GM21390 (cell line): ENCODE measurements at regions not wholly inside any gene's neighbourhood (a gene's known extent, or its start where the extent isn't known, plus 50 kb on each side); places are given as distances from the start of the nearest gene placed in this dataset.
"Not testable (repeated sequence)": the region's sequence is repeated elsewhere in the genome, so short reads cannot be mapped to it uniquely, and the experiment has no call there.

Experiments
- ATAC-seq: cut with Tn5 transposase; IDR thresholded peaks from one replicate; pipeline ENCODE4 v1.9.1; 2021; ENCODE audit not compliant: unreplicated experiment

DNA sequence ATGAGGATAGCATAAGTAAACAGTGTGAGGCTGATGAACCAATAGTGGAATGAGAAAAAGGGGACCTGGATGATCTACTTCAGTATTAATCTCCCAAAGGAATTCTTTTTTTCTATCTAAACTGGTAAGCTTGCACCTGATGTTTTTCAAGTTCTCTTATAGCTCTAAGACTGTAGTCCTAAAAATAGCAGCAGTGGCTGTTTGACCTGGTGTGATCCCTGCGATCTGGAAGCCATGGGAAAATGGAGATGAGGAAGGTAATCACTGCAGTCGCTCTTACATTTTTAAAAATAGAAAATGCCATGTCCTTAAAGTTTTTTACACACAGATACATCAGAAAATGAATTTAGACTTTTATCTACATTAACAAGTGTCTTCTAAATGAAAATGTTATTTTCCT is 926.4 kb upstream of the SLC35B3 start:
- ATAC-seq = no peak

DNA sequence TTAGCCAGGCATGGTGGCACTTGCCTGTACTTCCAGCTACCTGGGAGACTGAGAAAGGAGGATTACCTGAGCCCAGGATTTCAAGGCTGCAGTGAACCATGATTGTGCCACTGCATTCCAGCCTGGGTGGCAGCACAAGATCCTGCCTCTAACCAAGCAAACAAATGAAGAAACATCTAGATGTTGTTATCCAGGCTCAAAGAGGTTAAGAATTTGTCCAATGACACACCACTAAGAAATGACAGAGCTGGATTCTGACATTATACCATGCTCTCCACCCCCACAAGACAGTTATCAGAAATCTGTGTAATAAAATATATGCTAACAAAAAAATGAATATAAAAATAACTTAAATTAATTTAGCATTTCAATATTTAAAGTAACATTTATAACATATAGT is 925.5 kb upstream of the SLC35B3 start:
- no peak for ATAC-seq

DNA sequence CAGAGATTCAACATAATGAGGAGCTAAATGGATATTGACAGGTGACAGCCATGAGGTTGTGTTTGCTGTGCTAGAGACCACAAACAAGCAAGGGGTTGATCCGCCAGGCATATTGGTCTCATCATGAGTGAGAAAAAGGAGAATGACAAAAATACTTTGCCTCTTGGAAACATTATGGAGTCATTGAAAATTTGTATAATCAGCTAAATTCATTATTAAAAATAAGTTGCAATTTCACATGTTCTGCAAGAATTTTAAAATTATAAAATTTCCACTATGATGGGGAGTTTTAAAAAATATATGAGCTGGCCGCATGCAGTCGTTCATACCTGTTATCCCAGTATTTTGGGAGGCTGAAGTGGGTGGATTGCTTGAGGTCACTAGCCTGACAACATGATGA is 912.3 kb upstream of the SLC35B3 start:
- no peak for ATAC-seq

DNA sequence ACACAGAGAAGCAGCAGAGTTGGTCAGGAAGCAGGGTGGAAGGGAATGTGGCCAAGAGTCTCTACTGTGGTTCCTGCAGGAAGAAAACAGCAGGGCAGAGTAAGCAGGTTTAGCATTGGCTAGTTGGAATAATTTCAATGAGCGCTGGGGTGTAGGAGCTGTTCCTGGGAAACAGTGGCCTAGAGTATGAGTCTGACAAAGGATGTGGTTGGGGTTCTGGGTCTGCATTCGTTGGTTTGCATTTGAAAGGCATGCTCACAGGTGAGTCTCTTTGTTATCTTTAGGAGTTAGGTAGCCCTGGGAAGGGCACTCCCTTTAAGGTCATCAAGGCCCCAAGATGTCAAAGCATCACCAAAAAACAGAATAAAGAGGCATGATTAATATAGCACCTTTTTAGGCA is 911.6 kb upstream of the SLC35B3 start:
- ATAC-seq = no peak

DNA sequence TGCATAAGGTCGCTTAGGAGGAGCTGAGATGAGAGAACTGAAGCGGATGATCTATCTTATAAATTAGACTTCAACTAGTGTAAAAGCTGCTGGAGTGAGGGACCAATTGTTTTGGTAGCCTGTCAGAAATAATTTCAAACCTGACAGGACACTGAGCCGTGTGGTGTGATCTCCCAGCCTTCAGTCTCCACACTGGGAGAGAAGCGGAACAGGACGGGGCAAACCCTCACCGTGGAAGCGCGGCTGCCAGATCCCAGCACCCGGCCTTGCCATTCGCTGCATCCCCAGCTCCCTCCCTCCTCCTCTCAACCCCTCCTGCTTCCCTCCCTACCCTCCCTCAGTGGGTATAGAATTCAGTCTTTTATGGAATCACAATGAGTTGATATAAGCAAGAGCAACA is 900.1 kb upstream of the SLC35B3 start:
- no peak for ATAC-seq

DNA sequence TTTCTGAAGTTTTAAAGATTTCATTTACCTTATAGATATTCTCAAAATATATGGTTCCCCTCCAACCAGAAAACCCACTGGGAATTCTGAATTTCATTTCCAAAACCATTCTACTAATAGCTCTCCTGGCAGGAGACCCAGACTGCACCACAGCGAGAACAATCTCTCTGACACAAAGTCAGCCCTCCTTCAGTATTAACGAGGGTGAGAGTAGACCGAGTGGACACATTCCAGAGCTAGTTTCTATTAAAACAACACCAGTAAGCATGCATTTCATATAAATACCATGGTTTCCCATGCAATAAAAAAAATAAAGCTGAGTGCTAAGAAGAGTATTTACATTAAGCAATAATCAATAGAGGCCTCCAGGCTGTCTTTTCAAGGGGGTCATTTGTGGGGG is 899.6 kb upstream of the SLC35B3 start:
- no peak for ATAC-seq

DNA sequence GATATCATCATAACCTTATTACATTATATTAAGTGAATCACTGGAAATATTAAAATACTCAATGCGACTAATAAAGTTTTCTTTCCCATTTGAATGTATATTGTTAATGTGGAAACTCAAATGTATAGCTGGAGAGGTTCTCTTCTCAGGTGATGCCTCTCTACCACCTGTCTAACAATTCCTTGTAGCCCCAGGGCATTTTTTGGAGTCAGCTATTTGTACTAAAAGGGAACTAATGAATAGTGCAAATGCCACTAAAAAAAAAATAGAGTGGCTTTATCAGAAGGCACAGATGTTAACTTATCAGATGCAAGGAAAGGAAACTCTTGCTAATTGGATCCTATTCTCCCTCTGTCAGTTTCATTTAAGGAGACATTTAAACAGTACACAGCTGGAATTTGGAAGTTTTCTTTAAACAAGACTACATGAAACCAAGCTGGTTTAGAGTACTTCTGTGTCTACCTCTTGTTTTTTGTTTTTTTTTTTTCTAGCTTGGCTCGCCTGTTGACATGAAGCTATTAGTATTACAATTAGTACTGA is 897.0 kb upstream of the SLC35B3 start:
- ATAC-seq = no peak

DNA sequence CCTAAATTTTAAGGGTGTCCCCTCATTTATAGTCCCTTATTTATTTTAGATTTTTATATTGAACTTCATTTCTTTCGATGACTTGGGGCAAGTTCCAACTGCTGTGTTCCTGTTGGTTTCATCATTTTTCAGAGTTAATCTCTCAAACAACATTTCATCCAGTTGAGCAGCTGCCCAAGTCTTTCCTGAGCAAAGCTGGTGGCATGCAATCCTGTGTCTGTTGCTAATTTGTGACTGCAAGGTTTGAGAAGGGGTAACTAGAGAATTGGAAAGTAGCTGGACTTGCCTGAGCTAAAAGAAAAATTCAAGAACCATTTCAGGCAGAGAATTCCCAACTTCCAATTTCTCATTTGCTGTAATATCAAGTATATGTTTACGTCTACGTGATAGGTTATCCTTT is 881.5 kb upstream of the SLC35B3 start:
- ATAC-seq = no peak

DNA sequence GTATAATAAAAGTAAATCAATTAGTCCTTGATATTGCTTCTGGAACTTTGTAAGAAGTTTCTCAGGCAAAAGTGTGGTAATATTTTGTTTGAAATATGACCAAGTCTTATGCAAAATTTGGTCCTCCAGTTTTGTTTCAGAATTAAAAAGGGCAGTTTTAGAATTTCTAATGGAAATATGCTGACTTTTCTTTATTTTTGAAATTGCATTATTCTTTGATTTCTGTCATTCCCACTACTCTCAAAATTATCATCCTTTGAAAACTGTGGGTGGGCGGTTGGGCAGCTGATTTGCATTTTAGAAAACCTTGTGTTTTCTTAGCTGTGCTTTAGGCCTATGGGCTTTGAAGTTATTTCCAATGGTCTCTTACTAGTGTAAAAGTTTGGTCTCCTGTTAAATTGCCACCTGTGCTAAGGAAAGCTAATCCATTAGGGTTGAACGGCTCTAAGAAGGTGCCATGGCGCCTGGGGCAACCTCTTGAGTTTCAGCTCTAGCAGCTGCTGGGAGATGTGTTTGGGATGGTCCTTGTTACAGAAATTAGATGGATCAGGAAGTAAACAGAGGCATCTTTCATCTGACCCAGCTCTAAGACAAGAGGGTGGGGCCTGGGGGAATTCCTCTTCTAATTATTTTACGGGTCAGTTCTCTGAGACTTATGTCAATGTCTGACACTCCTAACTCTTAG is 880.8 kb upstream of the SLC35B3 start:
- no peak for ATAC-seq

DNA sequence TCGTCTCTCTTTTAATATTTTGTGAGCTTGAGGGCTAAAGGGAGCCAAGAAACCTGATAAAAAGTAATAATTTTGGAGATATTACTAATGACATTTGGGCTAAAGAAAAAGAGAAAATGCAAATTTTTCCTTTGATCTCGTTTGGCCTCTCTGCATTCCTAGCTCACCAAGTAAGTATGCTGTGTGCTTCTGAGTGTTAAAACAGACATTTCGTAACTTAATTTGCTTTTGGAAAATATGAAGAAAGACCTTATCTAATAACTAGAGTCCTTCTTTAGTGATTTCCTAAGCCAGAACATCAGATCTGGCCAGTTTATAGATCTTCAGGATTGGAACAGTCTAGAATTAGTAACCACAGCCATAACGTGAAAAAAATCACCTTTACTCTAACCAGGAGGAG is 872.9 kb upstream of the SLC35B3 start:
- ATAC-seq = no peak

DNA sequence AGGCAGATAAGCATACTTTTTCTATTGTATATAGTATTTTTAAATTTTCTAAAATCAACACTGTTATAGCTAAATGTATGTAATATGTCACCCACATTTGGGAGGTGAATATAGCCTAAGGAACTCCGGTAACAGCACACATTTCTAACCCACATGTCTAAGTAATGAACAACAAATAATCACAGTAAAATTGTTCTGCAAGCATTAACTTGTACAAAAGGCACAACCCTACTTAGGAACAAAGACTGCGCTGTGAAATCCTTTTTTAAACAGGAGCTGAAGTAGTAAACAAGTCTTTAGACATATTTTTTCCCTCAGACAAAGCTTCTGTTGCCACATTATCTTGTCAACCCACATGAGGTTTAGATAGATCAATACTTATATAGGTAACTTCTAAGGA is 872.4 kb upstream of the SLC35B3 start:
- ATAC-seq = no peak

DNA sequence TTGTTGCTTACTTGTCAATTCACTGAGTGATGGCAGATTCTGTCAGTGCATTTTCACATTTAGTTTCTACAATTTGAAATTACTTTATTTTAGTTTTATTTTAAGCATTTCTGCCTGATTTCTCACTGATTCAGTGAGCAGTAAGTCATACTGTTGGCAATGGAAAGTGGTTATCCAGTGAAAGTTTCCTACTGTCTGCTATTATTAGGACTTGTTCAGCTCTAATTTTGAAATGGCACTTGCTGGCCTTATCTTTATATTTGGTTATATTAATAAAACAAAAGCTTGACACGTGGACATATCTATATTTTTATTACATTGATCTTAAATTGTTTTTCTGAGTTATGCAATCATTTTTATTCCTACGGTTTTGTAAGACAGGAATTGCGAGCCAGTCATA is 871.8 kb upstream of the SLC35B3 start:
- ATAC-seq = no peak

DNA sequence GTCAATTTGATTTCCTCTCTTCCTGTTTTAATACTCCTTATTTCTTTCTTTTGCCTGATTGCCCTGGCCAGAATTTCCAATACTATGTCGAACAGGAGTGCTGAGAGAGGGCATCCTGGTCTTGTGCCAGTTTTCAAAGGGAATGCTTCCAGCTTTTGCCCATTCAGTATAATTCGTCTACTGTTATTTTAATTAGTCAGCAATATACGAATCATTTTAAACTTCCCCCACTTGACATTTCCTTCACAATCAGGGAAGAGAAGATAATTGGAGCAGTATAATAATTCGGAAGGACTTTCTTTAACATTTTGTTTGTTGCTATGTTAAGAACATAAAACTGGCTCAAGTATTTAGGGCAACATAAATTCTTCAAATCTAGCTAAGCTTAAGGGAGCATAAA is 860.3 kb upstream of the SLC35B3 start:
- ATAC-seq = no peak

DNA sequence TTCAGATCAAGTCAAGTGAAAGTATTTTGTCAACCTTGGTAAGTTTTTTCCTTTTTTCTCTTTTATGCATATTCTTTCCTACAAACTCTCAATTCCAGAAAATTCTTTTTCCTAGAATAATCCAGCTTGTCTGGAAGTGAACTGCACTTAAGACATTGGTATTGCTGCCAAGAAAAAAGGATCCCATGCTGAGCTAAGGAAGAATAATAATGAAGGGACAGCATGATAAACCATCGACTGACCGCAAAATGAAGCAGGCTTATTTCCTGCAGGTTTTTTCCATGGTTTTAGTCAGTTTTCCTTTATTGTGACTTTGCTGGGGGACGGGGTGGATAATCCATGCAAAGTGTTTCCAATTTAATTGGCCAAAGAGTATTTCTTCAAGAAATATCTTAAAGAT is 857.6 kb upstream of the SLC35B3 start:
- ATAC-seq = no peak

DNA sequence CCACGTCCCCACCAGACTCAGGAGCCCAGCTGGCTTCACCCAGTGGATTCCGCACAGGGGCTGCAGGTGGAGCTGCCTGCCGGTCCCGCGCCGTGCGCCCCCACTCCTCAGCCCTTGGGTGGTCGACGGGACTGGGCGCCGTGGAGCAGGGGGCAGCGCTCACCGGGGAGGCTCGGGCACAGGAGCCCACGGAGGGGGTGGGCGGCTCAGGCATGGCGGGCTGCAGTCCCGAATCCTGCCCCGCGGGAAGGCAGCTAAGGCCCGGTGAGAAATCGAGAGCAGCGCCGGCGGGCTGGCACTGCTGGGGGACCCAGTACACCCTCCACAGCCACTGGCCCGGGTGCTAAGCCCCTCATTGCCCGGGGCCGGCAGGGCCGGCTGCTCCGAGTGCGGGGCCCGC is 855.0 kb upstream of the SLC35B3 start:
- ATAC-seq = not testable (repeated sequence)

DNA sequence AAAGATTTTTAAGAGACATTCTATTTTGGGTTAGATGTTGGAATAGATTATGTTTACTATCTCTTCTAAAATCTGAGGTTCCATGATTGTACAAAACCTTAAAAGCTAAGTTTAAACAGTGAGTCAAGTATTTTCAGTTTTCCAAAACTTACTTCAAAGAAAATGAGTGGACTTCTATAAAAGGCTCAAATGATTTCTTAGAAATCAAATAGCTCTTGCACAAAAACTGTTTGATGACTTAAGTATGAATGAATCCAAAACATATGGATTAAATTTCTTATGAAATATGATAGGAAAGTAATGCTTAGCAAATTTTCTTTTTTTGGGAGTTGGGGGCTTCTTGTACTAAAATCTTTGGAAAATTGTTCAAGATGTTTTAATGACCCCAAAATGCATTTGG is 837.3 kb upstream of the SLC35B3 start:
- no peak for ATAC-seq

DNA sequence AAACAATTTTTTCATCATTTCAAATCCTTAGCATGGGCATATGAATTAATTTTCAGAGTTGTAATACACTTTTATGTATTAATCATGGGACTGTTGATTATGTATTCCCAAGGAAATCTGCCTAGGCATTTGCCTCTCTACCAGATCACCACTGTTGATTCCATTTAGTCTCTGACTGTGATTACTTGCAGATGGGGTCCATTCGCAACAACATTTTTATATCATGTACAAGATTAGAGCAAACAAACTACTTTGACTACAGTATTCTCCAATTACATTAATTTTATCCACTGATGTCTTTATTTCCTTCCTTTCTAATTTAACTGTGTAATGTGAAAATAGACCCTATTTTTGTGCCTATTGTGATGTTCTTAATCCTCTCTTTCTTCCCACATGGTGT is 831.4 kb upstream of the SLC35B3 start:
- no peak for ATAC-seq

DNA sequence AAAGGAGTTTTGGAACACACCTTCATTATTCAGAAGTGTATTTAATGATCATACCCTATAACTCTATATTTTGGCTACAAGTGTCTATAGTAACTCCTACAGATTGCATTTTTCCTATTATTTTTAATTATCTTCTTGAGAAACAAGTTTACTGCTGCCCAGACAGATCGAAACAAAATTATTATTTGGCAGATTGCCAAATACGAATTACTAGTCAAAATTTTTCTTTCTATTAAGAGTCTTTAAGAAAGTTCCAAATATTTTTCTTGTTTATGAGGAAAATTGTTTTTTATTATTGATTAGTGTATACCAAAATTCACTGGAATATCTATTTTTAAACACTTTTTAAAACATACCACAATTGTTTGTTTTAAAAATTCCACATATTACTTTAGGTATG is 821.9 kb upstream of the SLC35B3 start:
- no peak for ATAC-seq

DNA sequence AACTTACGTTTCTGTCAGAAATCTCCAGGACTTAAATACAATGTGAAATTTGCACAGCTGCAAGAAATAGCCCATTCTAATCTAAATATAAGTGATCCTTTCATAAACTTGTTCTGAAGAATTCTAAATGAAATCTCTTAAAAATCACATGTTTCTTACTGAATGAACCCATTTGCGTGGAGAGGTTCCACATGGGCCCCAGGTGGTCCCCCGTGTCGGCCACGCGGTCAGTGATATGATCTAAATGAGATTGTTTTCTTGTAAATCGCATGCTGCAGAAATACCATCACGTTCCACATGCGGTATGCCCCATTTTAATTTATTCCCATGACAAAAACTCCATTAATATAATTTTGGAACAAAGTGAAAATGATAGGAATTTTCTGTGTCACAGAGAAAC is 818.9 kb upstream of the SLC35B3 start:
- ATAC-seq = no peak

DNA sequence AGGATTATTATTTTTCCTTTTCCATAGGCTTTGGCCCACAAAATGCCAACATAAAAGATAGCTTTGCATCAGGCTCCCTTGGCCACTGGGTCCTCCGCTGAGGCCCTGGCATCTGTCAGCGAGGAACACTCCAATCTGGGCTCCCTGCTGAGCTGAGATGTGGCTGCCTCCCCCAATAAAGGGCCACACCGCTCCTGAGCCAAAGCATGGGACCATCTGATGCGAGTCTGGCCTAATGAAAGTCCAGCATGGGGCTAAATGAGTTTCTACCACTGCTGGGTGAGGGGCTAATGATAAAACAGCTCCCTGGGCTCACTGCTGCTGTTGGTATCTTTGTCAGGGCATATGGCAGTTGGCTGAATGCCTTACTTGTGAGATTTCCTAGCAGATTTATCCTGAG is 817.5 kb upstream of the SLC35B3 start:
- ATAC-seq = no peak

DNA sequence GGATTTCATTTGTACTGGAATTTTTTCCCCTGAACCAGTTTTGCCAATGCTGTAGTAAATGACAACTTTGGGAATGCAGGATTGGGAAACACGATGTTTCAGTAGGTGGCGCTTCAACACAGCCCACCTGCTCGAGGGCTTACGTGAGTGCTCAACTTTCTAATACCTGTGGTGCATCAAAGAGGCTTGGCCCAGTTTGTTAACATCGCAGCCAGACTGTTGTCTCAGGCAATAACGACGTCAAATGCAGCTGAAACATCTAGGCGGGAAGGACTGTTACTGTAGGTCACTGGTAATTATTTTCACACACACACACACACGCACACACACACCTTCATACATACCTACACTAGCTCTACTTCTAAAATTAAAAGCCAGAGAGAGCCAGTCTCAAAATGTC is 815.5 kb upstream of the SLC35B3 start:
- ATAC-seq = no peak

DNA sequence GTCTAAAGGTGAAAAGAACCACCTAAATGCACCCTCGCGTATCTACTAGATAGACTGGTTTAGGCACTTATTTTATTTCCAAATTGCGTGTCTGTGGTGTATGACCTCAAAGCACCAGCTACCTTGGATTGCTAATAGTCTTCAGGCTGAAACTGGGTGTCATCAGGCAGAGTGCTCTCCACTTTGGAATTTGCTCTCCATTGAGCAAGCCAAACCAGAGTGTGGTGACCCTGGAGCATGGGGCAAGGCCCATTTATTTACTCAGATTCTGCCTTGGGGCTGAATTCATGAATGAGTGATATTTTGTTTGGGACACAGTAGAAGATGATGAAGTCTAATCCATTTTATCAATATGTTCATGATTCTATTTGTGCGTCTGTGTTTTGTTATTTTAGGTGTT is 812.8 kb upstream of the SLC35B3 start:
- ATAC-seq = no peak

DNA sequence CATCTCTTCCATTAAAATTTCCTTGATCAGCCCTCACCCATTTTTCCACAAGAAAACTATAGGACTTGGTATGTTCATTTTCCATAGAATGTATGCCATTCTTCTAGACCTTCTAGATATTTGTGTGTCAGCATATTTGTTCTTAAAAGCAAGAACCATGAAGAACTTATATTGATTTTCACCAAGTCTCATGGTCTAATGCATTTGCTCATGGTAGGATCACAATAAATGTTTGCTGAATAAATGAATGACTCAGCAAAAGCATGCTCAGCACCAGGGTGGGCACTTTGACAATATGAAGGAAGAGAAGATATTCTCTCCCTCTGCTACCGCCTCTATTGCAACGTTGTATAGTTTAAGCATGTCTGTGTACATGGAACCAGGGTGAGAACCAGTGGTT is 805.5 kb upstream of the SLC35B3 start:
- no peak for ATAC-seq
